CD14-positive monocyte (primary cell): ENCODE measurements at regions not wholly inside any gene's neighbourhood (a gene's known extent, or its start where the extent isn't known, plus 50 kb on each side); places are given as distances from the start of the nearest gene placed in this dataset.

Experiments used
- DNase-seq, 3 donors: peaks; one replicate each; pipeline ENCODE4 v3.0.0-alpha.2; 2011 to 2022
- H2AFZ ChIP-seq: 2 replicates; pipeline ENCODE4 v1.6.0; 2012; ENCODE audit warnings: mild to moderate bottlenecking, low read depth, low read length, inconsistent platforms; ENCODE audit not compliant: insufficient read depth, poor library complexity, severe bottlenecking
- H3K27ac ChIP-seq, 2 donors: 1 replicate in 1 of 2; 2 replicates in 1 of 2; pipeline ENCODE4 v1.5.1; 2012 to 2013; ENCODE audit warnings: low read length in 2 of 2, control low read depth in 1 of 2, inconsistent platforms in 1 of 2, low read depth in 1 of 2, mild to moderate bottlenecking in 1 of 2
- H3K27me3 ChIP-seq, 2 donors: one replicate each; pipeline versions ENCODE4 v1.6.0 to v1.6.1; 2011 to 2013; ENCODE audit warnings: low read length in 2 of 2; ENCODE audit not compliant: control insufficient read depth in 2 of 2, insufficient read depth in 2 of 2
- H3K36me3 ChIP-seq, 2 donors: replicated peaks in 1 of 2; 1 replicate in 1 of 2; 2 replicates in 1 of 2; pipeline versions ENCODE4 v1.5.1 to v1.6.1; 2012 to 2013; ENCODE audit warnings: low read length in 2 of 2, control low read depth in 1 of 2, inconsistent platforms in 1 of 2, mild to moderate bottlenecking in 1 of 2; ENCODE audit not compliant: insufficient read depth in 2 of 2, control insufficient read depth in 1 of 2
- H3K4me1 ChIP-seq, 2 donors: 1 replicate in 1 of 2; 2 replicates in 1 of 2; pipeline versions ENCODE4 v1.5.1 to v1.6.1; 2012 to 2013; ENCODE audit warnings: low read length in 2 of 2, control low read depth in 1 of 2, inconsistent platforms in 1 of 2, mild to moderate bottlenecking in 1 of 2, moderate library complexity in 1 of 2; ENCODE audit not compliant: insufficient read depth in 2 of 2, control insufficient read depth in 1 of 2
- H3K4me2 ChIP-seq: replicated peaks from 2 replicates; pipeline ENCODE3; 2012; ENCODE audit warnings: low read length, moderate library complexity, mild to moderate bottlenecking; ENCODE audit not compliant: poor library complexity, severe bottlenecking; ENCODE audit errors: extremely low read depth
- H3K4me3 ChIP-seq, 3 experiments: fragments of 200-600 bp in 1 of 3; sonication (generic) in 1 of 3; replicated peaks in 1 of 3; 1 replicate in 2 of 3; 2 replicates in 1 of 3; pipeline ENCODE4 v1.5.1; 2011 to 2013; ENCODE audit warnings: low read length in 3 of 3, mild to moderate bottlenecking in 3 of 3, control low read depth in 2 of 3, low read depth in 2 of 3, inconsistent platforms in 1 of 3, moderate library complexity in 1 of 3
- H3K79me2 ChIP-seq: 2 replicates; pipeline ENCODE4 v1.6.0; 2012; ENCODE audit warnings: mild to moderate bottlenecking, control low read depth, inconsistent platforms, low read length, moderate library complexity; ENCODE audit not compliant: insufficient read depth
- H3K9ac ChIP-seq: 2 replicates; pipeline ENCODE4 v1.6.0; 2017; ENCODE audit warnings: low read length, mild to moderate bottlenecking; ENCODE audit not compliant: insufficient read depth, poor library complexity, severe bottlenecking
- H3K9me3 ChIP-seq, 2 donors: replicated peaks in 1 of 2; 1 replicate in 1 of 2; 2 replicates in 1 of 2; pipeline versions ENCODE4 v1.5.1 to v1.6.1; 2012 to 2013; ENCODE audit warnings: low read length in 2 of 2, control low read depth in 1 of 2; ENCODE audit not compliant: control insufficient read depth in 1 of 2, insufficient read depth in 1 of 2
- H4K20me1 ChIP-seq: 2 replicates; pipeline ENCODE4 v1.6.0; 2012; ENCODE audit warnings: mild to moderate bottlenecking, low read length, control low read depth, moderate library complexity; ENCODE audit not compliant: insufficient read depth
- H3K27ac Mint-ChIP-seq, 7 donors: one replicate each; pipeline ENCODE4 v1.8.0; 2020; ENCODE audit warnings: mild to moderate bottlenecking in 7 of 7, mixed read lengths in 7 of 7, moderate library complexity in 6 of 7, inconsistent platforms in 2 of 7
- H3K27me3 Mint-ChIP-seq, 3 donors: one replicate each; pipeline ENCODE4 v1.8.0; 2021 to 2022; ENCODE audit warnings: low read depth in 3 of 3, mild to moderate bottlenecking in 3 of 3, mixed read lengths in 3 of 3, moderate library complexity in 3 of 3, inconsistent platforms in 1 of 3
- H3K36me3 Mint-ChIP-seq, 2 donors: one replicate each; pipeline ENCODE4 v1.8.0; 2020; ENCODE audit warnings: mixed read lengths in 2 of 2, inconsistent platforms in 1 of 2, mild to moderate bottlenecking in 1 of 2
- H3K4me1 Mint-ChIP-seq: one replicate; pipeline ENCODE4 v1.8.0; 2020; ENCODE audit warnings: mild to moderate bottlenecking, mixed read lengths
- H3K4me3 Mint-ChIP-seq, 2 donors: one replicate each; pipeline ENCODE4 v1.8.0; 2020; ENCODE audit warnings: mild to moderate bottlenecking in 2 of 2, mixed read lengths in 2 of 2, moderate library complexity in 1 of 2
- H3K9me3 Mint-ChIP-seq, 7 donors: one replicate each; pipeline ENCODE4 v1.8.0; 2020 to 2022; ENCODE audit warnings: mixed read lengths in 7 of 7, mild to moderate bottlenecking in 6 of 7, moderate library complexity in 6 of 7, inconsistent platforms in 2 of 7
- WGBS: methylation state at CpG from one replicate; pipeline ENCODE4 v1.1.5; 2013; ENCODE audit warnings: missing lambda C conversion rate; ENCODE audit not compliant: insufficient coverage; 5-methylcytosine and 5-hydroxymethylcytosine counted together
- intact Hi-C, 2 donors: fragments of 100-400 bp; cut with micrococcal nuclease; formaldehyde crosslinking; loops; one replicate each; pipeline versions ENCODE4 v1.15.0 to v1.15.1; 2023
- TF ChIP-seq, protein P1 (sequence below): fragments of 200-600 bp; IDR thresholded peaks from one replicate; pipeline ENCODE4 v1.8.0; 2022; ENCODE audit warnings: antibody characterized with exemption, mild to moderate bottlenecking

DNA sequence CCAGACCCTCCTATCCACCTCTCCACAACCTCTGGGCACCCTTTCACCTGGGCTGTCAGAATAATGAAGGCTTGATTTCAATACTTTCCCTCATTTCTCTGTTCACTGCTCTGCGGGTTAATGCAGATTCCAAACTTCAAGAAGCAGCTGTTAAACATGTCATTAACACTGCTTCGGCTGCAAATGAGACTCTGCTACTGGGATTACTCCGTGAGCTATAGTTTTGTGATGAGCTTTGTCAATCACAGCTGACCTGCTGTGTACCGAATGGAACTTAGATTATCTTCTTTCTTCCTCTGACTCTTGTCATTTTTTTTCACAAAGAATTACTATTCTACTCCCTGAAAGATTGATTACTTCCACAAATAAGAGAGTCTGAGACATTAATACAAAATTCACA, 160.5 kb downstream of the TMEM182 start:
- no peak for DNase-seq
- H3K36me3 Mint-ChIP-seq, result no peaks in the 10 kb centered on the region
- Histone ChIP-seq H2AFZ (no peak overlapping the region), H3K4me2 (no peak overlapping the region), H3K4me1 (no peaks in the 10 kb centered on the region), H3K79me2 (no peaks in the 10 kb centered on the region), H4K20me1 (no peaks in the 10 kb centered on the region), H3K9me3 (peaks cover under 1 to 3% of the 10 kb centered on the region in 2 donors), H3K9ac (no peak overlapping the region), H3K36me3 (no peaks in the 10 kb centered on the region), H3K27me3 (no peaks in the 10 kb centered on the region), H3K4me3 (no peak overlapping the region), H3K27ac (no peak overlapping the region)
- TF ChIP-seq, protein P1, sequence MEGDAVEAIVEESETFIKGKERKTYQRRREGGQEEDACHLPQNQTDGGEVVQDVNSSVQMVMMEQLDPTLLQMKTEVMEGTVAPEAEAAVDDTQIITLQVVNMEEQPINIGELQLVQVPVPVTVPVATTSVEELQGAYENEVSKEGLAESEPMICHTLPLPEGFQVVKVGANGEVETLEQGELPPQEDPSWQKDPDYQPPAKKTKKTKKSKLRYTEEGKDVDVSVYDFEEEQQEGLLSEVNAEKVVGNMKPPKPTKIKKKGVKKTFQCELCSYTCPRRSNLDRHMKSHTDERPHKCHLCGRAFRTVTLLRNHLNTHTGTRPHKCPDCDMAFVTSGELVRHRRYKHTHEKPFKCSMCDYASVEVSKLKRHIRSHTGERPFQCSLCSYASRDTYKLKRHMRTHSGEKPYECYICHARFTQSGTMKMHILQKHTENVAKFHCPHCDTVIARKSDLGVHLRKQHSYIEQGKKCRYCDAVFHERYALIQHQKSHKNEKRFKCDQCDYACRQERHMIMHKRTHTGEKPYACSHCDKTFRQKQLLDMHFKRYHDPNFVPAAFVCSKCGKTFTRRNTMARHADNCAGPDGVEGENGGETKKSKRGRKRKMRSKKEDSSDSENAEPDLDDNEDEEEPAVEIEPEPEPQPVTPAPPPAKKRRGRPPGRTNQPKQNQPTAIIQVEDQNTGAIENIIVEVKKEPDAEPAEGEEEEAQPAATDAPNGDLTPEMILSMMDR, result no peak
- H3K27me3 Mint-ChIP-seq, result no peaks in the 10 kb centered on the region
- peak overlapping the region in 1 of 7 donors; percentile 46 for H3K27ac Mint-ChIP-seq
- 100% methylated on average over 1 of the region's 4 CpGs for WGBS
- intact Hi-C loops, result no loop called here
- H3K4me1 Mint-ChIP-seq, result peaks cover 2% of the 10 kb centered on the region
- no peak overlapping the region for H3K4me3 Mint-ChIP-seq
- H3K9me3 Mint-ChIP-seq, result peaks cover 7 to 23% (median 11%) of the 10 kb centered on the region in 7 donors

DNA sequence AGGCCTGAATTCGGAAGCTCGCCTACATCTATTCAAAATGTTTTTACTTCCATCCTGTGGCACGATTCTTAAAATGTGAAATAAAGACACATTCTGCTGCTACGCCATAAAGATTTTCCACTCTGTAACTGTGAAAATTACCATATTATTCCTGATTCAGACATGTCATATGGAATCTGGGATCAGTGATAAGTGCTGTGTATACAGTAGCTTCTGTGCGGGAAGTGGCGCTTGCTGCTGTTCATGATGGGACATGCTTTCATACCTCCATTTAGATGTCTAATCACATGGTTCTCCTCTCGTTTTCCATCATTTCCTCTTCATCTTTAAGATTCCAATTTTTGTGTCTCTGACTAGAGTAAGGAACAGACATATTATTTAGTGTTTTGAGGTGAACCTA, 163.2 kb downstream of the TMEM182 start:
- no peak overlapping the region for H3K4me3 Mint-ChIP-seq
- H3K4me1 ChIP-seq, result no peaks in the 10 kb centered on the region
- no peaks in the 10 kb centered on the region for H4K20me1 ChIP-seq
- H3K9me3 Mint-ChIP-seq, result peaks cover 0 to 12% (median 0%) of the 10 kb centered on the region in 7 donors
- H3K36me3 ChIP-seq, result no peaks in the 10 kb centered on the region
- no peak overlapping the region for H3K4me2 ChIP-seq
- H3K4me1 Mint-ChIP-seq, result peaks cover 2% of the 10 kb centered on the region
- no peak overlapping the region for H3K4me3 ChIP-seq
- no peaks in the 10 kb centered on the region for H3K36me3 Mint-ChIP-seq
- no peaks in the 10 kb centered on the region for H3K79me2 ChIP-seq
- no peak overlapping the region for H3K27ac Mint-ChIP-seq
- intact Hi-C loops, result no loop called here
- no peaks in the 10 kb centered on the region for H3K9me3 ChIP-seq
- no peak overlapping the region for H3K27ac ChIP-seq
- H3K27me3 ChIP-seq, result no peaks in the 10 kb centered on the region
- H2AFZ ChIP-seq, result no peak overlapping the region
- no CpG with 5 or more reads among the region's 7 CpGs for WGBS
- DNase-seq, result no peak
- TF ChIP-seq, protein P1, result no peak
- H3K27me3 Mint-ChIP-seq, result peaks cover 0 to 1% (median 0%) of the 10 kb centered on the region in 3 donors
- H3K9ac ChIP-seq, result no peak overlapping the region
